HCT116 (cell line): ENCODE measurements at regions not wholly inside any gene's neighbourhood (a gene's known extent, or its start where the extent isn't known, plus 50 kb on each side); places are given as distances from the start of the nearest gene placed in this dataset.

ENCODE experiments used
- RAD21 ChIP-seq: IDR thresholded peaks from 2 replicates; pipeline ENCODE4 v1.6.1; 2012; ENCODE audit warnings: low read depth, mild to moderate bottlenecking
- TF ChIP-seq, protein P1 (sequence below), 3 experiments: fragments of 200-600 bp in 1 of 3; sonication (generic) in 1 of 3; IDR thresholded peaks in 2 of 3; conservative IDR thresholded peaks in 1 of 3; 2 replicates each; pipeline ENCODE4 v1.5.1; 2012 to 2017; ENCODE audit warnings: low read depth in 2 of 3, low read length in 2 of 3, antibody characterized with exemption in 1 of 3, borderline replicate concordance in 1 of 3, control low read depth in 1 of 3, mild to moderate bottlenecking in 1 of 3, mixed read lengths in 1 of 3, mixed run types in 1 of 3, moderate library complexity in 1 of 3; ENCODE audit not compliant: insufficient read depth in 1 of 3

DNA sequence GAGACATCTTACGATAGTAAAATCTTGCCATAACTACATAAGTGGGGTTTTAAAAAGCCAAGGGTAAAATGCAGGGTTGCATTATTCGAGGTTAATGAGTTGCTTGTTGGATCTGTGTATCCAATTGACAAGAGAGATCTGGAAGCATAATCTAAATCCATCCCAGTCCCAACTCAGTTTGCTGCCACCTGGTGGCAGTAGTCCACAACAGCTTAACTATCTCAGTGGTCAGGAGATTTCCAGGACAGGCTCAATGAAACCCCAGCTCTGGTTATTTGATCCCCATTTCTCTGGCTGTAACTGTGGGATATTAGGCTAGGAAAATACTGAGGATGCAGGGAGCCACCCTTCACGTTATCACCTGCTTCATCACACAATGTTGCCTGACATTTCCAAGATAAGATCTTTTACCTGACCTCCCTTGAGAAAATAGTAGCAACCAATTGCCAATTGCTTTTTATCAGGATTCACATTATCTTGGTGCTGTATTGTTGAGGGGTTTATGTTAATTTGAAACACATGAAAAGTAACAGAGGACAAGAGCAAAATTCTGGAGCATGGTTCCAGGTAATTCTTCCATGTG, 88.2 kb upstream of the TNIP3 start:
- TF ChIP-seq, protein P1, sequence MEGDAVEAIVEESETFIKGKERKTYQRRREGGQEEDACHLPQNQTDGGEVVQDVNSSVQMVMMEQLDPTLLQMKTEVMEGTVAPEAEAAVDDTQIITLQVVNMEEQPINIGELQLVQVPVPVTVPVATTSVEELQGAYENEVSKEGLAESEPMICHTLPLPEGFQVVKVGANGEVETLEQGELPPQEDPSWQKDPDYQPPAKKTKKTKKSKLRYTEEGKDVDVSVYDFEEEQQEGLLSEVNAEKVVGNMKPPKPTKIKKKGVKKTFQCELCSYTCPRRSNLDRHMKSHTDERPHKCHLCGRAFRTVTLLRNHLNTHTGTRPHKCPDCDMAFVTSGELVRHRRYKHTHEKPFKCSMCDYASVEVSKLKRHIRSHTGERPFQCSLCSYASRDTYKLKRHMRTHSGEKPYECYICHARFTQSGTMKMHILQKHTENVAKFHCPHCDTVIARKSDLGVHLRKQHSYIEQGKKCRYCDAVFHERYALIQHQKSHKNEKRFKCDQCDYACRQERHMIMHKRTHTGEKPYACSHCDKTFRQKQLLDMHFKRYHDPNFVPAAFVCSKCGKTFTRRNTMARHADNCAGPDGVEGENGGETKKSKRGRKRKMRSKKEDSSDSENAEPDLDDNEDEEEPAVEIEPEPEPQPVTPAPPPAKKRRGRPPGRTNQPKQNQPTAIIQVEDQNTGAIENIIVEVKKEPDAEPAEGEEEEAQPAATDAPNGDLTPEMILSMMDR (IDR thresholded peaks at IDR 0.05 in 2 of 3, conservative IDR thresholded peaks at IDR 0.05 in 1 of 3; ENCODE audit: borderline replicate concordance in 1 of 3, insufficient read depth in 1 of 3, low read depth in 2 of 3, low read length in 2 of 3), result peak; percentile 59 to 86 (median 81); a peak in 5 of 6 replicates
- peak; percentile 67 for TF ChIP-seq RAD21
